NCI-H2196 (cell line): ENCODE measurements at regions not wholly inside any gene's neighbourhood (a gene's known extent, or its start where the extent isn't known, plus 50 kb on each side); places are given as distances from the start of the nearest gene placed in this dataset.
"Not testable (repeated sequence)": the region's sequence is repeated elsewhere in the genome, so short reads cannot be mapped to it uniquely, and the experiment has no call there.

Source experiments
- DNase-seq: peaks from one replicate; lab custom pipeline; 2025; ENCODE audit not compliant: unreplicated experiment; lab: John Stamatoyannopoulos, UW

GRCh38 chr4:65265526-65265925, 404.8 kb downstream of the EPHA5 start:
- DNase-seq: no peak

GRCh38 chr4:65259296-65259695, 411.0 kb downstream of the EPHA5 start:
- no peak for DNase-seq

- DNase-seq: no peak
Measured at GRCh38 chr4:65250916-65251315, 419.4 kb downstream of the EPHA5 start.

- DNase-seq: no peak
Measured at GRCh38 chr4:65249111-65249510, 421.2 kb downstream of the EPHA5 start.

DNA sequence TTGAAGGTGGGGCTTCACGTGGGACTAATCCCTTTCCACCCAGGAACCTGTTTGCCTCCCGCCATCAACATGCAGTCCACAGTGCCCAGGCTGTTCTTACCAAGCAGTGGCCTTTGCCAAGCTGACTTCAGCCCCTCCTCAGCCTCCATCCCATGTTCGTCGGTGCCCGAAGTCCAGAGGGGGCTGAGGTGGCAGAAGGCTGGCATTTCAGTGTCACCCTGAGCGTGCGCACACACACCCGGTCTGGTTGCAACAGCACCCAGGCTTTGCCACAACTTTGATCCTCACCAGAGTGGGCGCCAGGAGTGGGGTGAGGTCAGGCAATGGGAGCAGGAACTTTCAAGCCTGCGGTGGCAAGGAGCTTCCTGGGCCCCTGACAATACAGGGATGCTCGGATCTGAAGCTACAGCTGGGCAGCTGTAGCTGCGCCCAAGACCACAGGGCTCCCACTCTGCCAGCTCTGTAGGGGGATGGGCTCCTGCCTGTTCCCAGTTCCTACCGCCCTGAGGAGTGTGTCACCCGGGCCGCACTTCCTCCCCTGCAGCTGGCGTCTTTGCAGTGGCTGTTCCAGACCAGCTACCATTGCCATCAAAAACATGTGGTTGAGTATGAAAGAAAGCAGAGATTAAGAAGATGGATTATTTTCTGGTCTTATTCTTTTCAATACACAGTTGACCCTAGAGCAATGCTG, 428.0 kb downstream of the EPHA5 start:
- no peak for DNase-seq

DNA sequence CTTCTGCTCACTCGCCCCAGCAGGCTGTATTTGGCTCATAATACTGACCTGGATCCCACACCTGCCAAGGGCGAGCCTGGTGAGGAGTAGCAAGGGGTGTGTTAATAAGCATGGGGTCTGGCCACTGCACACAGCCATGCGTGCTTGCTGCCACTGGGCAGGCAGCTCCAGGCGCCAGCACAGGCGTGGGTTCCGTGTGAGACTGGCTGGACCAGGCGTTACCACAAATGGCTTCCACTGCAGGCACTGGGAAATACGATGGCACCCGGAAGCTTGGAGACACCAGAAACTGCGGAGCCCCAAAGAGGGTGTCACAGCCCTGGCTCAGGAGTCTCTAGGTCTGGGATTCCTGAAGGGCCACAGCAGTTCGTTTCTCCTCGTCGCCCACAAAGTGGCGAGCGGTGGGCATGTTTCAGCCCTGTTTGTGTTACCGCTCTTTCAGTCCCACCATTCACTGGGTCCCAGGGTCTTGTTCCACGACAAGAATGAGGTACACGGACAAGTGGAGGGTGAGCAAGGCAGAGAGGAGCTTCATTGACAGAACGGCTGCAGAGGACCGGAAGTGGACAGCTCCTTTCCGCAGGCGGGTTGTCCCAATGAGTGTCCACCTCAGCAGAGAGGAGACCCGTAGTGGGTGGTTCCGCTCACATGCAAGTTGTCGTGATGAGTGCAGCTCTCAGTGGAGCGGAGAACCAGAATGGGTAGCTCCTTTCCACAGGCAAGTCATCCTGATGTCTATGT, 428.9 kb downstream of the EPHA5 start:
- no peak for DNase-seq

- DNase-seq: no peak
Measured at GRCh38 chr4:65234061-65234460, 436.2 kb downstream of the EPHA5 start.

GRCh38 chr4:65227628-65228027, 442.7 kb downstream of the EPHA5 start:
- no peak for DNase-seq

GRCh38 chr4:65223601-65224000, 446.7 kb downstream of the EPHA5 start:
- DNase-seq: no peak

DNA sequence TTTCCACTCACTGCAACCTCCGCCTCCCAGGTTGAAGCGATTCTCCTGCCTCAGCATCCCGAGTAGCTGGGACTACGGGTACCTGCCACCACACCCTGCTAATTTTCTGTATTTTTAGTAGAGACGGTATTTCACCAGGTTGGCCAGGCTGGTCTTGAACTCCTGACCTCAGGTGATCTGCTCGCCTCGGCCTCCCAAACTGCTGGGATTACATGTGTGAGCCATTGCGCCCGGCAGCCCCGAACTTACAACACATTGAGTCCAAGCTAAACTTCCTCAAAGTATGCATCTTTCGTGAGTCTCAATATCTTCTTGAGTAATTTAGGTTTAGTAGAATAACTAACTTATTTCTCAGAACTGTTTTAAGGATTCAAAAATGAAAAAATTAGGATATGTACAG, 447.2 kb downstream of the EPHA5 start:
- DNase-seq: not testable (repeated sequence)

GRCh38 chr4:65217179-65217578, 453.1 kb downstream of the EPHA5 start:
- no peak for DNase-seq

- DNase-seq: no peak
Measured at GRCh38 chr4:65202853-65203236, 467.4 kb downstream of the EPHA5 start.

GRCh38 chr4:65202165-65202852, 468.0 kb downstream of the EPHA5 start:
- no peak for DNase-seq

DNA sequence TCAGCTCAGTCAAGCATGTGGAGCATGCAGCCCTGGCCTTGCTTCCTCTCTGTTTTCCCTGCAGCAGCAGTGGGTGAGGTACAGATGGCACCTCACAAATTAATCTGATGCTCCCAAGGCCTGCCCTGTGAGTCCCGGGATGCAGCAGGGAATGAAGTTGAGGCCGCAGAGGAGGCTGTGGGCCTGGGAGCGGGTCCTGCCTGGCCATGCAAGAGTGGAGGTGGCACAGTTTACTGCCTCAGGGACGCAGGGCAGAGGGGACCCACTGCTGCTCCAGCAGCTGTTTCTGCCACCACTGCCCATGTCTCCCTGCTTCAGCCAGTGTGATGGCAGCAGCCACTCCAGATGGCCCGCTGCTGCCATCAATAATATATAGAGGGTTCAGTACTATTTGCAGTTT, 474.6 kb downstream of the EPHA5 start:
- no peak for DNase-seq

DNA sequence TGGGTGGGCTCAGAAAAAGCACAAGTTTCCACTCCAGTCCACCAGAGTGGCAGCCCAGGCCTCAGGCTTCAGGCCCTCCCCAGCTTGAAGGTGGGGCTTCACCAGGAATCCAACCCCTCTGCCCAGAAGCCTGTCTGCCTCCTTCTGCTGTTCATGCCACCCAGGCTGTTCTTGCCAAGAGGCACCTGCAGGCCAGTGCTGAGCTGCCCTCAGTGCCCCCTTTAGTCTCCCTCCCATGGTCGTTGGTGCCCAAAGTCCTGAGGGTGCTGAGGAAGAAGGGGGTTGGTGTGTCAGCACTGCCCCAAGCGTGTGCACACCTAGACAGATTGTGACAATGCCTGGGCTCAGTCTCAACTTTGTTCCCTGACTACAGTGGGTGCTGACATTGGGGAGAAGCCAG, 475.3 kb downstream of the EPHA5 start:
- no peak for DNase-seq

DNA sequence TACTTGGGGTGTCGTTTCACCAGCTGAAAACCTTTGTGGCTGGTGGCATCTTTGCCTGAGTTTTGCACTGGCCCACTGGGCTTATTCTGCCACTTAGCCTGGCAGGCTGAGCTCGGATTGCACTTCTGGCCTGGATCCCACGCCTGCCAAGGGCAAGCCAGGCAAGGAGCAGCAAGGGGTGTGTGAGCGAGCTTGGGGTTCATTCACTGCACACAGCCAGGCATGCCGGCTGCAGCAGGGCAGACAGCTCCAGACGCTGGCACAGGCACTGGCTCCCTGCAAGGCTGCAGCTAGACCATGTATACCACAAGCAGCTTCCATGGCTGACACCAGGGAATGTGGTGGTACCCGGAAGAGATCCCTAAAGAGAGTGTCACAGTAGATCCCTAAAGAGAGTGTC, 476.3 kb downstream of the EPHA5 start:
- no peak for DNase-seq

DNA sequence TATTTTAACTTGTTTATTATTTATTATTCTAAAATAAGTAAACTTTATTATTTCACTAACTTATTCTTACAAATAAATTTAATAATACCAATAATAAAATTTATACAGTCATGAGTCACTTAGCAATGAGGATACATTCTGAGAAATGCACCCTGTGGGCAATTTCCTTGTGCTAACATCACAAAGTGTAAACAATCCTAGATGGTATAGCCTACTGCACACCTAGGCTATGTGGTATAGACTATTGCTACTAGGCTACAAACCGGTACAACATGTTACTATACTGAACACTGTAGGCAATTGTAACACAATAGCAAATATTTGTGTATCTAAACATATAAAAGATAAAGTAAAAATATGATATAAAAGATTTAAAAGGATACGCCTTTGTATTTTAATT, 479.5 kb downstream of the EPHA5 start:
- DNase-seq: no peak

DNA sequence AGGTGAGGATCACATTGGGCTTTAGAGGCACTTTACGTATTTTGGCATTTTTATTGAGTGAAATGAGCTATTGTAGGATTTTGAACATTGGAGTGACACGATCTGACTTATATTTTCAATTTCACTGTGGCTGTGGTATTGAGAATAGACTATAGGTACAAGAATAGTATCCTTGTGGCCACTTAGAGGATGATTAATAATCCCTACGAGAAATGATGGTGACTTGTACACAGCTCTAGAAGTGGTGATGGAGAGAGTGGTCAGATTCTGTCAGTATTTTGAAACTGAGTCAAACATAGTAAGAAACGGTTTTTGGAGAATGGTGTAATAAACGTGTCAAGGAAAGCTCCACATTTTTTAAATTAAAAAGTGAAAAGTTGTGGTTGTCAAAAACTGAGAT, 494.7 kb downstream of the EPHA5 start:
- DNase-seq: no peak

- DNase-seq: no peak
Measured at GRCh38 chr4:65170768-65171514, 499.3 kb downstream of the EPHA5 start.

DNA sequence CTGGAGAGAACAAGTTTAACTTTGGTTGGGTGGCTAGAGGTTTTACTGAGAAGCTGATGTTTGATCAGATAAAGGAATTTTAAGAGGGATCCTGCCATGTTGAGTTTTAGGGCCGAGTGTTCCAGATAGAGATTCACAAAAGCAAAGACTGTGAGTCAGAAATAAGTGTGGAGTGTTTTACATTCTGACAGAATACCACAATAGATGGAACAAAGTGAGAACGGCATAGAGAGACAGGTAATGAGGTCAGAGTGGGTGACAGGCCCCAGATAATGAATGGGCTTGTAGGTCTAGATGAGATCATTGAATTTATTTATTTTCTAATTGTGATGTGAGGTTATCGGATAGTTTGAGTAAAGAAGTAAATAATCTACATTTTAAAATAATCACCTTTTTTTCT, 502.6 kb downstream of the EPHA5 start:
- DNase-seq: no peak

DNA sequence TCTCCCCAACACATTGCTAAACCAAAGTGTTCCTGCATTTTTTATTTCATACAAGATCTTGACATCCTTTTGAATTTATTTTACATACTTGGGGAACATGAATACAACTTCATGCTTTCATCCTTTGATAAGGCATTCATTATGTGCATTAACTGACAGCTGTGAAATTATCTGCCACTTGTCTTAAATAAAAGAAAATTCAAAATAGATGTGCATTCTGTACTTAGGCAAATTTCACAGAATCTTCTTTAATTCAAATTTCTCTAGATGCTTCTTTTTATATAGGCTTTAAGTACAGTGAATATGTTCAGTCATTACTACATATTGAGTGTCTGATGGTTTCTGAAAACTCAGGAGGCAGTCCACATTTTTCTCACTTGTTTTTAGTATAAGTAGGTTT, 518.1 kb downstream of the EPHA5 start:
- DNase-seq: no peak

DNA sequence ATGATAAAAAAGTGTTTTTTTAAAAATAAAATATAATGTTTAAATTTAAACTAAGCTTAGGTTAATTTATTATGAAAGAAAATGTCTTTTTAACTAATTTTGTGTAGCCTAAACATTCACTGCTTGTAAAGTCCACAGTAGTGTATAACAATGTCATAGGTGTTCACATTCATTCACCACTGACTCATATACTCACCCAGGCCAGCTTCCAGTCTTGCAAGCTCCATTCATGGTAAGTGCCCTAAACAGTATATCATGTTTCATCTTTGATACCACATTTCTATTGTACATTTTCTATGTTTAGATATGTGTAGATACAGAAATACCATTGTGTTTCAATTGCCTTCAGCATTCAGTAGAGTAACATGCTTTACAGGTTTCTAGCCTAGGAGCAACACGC, 530.3 kb downstream of the EPHA5 start:
- DNase-seq: no peak
